NCI-H1105 treated with DMSO at 0.1 percent for 48 hours (cell line): ENCODE measurements at regions not wholly inside any gene's neighbourhood (a gene's known extent, or its start where the extent isn't known, plus 50 kb on each side); places are given as distances from the start of the nearest gene placed in this dataset.
"Not testable (repeated sequence)": the region's sequence is repeated elsewhere in the genome, so short reads cannot be mapped to it uniquely, and the experiment has no call there.

ENCODE experiments used
- DNase-seq: peaks from one replicate; lab custom pipeline; 2025; lab: John Stamatoyannopoulos, UW

DNA sequence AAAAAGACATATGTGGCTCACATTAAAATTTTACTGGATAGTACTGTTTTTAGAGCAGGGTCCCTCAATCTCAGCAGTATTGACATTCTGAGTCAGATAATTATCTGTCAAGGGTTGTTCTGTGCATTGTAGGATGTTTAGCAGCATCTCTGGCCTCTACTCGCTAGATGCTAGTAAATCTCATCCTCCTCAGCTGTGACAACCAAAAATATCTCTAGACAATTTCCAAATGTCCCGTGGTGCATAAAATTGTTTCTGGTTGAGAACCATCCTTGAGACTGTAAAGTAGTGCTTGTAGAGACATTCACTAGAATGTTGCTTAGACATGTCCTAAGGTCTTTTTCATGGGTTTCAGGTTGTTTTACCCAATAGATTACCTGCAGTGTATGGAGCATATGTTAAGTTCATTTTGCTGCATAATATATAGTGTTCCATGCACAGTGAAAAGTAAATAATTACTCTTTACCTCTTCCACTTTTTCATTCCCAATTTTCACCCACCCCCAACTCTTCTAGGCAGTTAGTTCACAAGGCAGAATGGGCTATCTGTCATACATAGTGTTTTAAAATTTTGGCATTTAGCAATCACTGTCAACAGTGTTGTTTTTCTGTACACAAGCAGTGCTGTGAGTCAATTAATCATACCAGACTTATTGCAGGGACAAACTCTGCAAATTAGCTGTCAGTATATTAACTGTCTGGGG, 200.2 kb upstream of the SLC38A2 start:
- DNase-seq = no peak

GRCh38 chr12:46571608-46572007, 199.0 kb upstream of the SLC38A2 start:
- no peak for DNase-seq

DNA sequence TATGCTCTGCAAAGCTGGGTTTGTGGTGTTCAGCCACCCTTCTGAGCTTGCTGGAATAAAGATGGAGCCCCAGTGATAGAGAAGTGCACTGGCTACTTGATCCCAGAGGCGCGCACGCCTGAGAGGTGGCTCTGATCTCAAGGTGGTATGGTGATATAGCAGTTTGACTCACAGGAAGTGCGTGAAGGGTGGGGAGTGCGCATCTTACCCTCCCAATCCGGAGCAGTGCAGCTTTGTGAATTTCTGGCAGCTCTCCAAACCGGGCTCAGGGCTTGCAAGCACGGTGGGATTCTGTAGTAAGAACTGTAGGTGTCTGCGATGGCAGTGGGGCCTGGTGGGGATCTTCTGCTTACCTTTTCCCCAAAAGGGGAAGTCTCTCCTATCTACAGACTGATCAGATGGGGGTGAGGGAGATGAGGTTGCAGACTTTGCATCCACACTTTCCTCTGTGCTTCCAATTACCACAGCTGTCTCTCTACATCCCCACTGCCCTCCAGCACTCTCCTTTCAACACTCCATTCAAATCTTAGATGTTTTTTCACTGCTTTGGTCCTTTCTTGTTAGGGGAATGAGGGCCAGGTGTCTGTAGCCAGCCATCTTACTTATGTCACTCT, 197.4 kb upstream of the SLC38A2 start:
- DNase-seq = no peak

DNA sequence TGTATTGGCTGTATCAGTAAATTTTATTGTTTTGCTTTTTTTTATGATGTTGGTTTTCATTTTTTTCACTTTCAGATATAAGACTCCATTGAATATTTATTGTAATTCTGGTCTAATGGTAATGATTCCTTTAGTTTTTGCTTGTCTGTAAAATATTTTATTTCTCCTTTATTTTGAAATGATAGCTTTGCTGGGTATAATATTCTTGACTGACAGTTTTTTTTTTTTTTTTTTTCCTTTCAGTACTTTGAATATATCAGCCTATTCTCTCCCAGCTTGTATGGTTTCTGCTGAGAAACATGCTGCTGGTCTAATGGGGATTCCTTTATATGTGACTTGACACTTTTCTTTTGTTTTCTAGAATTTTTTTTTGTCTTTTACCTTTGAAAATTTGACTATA, 195.1 kb upstream of the SLC38A2 start:
- DNase-seq = no peak

DNA sequence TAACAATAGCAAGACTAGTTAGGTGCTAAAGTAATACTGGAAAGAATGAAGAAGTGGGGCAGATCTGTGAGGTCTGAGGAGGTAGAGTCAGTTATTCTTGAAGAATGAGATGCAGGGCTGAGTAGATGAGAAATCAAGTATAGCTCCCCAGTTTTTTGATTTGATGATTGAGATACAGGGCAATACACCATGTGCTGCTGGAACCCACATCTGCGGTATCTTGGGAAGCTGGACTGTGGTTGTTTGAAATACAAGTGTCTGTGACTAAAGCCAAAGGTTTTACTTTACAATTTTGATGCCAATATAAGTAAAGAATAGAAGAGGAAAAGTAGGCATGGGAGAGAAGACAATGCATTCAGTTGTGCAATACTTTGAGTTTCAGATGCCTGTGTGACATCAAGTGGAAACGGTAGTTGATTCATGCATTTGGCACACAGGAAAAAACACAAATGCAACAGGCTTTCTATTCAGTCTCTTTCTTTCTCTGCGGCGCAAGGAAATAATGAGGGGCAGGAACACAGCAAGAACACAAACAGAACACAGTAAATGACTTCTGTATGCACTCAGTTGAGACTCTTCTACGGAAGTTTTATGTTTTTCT, 190.2 kb upstream of the SLC38A2 start:
- no peak for DNase-seq

- not testable (repeated sequence) for DNase-seq
These were observed 189.4 kb upstream of the SLC38A2 start for GRCh38 chr12:46561769-46562624.

GRCh38 chr12:46560874-46561273, 188.3 kb upstream of the SLC38A2 start:
- no peak for DNase-seq

GRCh38 chr12:46560089-46560488, 187.5 kb upstream of the SLC38A2 start:
- no peak for DNase-seq

- DNase-seq = no peak
These were observed 186.7 kb upstream of the SLC38A2 start for GRCh38 chr12:46559311-46559710.

GRCh38 chr12:46558677-46559076, 186.1 kb upstream of the SLC38A2 start:
- DNase-seq = no peak

DNA sequence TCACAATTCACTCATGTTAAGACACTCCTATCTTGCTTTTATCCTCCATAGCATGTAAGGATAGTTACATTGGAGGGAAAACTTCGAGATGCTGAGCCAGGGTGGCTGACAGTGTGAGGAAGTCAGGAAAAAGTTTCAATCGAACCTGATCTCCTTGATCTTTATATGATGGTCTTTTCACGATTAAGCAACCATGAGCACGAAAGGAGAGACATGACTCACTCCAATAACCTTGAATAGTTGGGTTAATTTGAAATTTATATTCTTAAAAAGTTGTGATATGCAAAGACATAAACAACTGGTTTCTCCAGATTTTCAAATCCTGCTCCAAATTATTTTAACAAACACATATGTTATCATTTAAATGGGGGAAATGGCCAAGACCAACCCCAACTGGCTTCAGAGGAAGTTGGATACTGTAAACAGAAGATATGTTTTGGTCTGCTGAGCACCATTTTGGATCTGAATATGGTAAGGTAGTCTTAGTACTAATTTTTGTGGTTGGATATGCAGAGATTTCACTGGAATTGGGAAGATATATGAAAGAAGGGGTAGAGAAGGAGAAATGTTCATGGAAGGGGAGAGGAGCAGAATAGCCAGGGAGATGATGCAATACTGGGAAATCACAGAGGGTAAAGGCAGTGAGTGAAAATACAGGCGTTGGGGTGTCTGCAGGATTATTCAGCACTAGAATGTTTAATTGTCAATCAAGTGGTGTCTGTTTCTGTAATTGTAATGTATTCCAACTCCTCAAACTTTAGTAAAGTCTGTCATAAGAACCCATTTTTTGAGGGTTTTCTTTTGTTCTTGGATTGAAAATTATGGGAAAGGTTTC, 185.2 kb upstream of the SLC38A2 start:
- DNase-seq = no peak

GRCh38 chr12:46556819-46557524, 184.4 kb upstream of the SLC38A2 start:
- DNase-seq = no peak

- DNase-seq = no peak
These were observed 183.6 kb upstream of the SLC38A2 start for GRCh38 chr12:46556105-46556559.

GRCh38 chr12:46555406-46555852, 182.9 kb upstream of the SLC38A2 start:
- no peak for DNase-seq

GRCh38 chr12:46554460-46554859, 181.9 kb upstream of the SLC38A2 start:
- no peak for DNase-seq

- DNase-seq = no peak
These were observed 181.3 kb upstream of the SLC38A2 start for GRCh38 chr12:46553911-46554310.

- no peak for DNase-seq
These were observed 180.7 kb upstream of the SLC38A2 start for GRCh38 chr12:46553266-46553665.

DNA sequence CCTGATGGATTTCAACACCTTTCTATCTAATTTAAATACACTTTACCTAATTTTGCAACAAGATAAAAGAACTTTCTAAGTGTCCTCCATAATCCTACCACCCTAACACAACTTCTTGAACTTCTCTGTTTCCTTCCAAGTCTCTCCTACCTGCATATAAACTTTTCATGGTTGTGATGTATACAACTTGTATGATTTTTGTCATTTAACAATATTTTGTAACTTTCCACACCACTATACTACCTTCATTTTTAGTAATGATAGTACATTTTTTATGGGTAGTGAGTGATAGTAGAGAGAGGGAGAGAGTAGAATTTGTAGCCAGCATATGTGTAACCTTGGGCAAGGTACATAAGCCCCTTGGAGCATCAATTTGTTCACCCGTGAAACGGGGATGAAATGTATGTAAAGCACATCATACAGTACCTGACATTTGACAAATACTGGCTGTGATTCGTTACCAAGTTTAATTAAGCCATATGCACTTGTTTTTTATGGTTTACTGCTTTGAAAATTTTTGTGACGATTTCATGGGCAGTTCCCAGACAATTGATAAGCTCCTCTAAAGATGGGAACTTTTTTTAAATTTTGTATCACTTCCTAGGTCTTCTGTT, 177.8 kb upstream of the SLC38A2 start:
- DNase-seq = no peak

- DNase-seq = no peak
These were observed 177.1 kb upstream of the SLC38A2 start for GRCh38 chr12:46549527-46550265.

GRCh38 chr12:46548605-46549071, 176.1 kb upstream of the SLC38A2 start:
- DNase-seq = no peak
